AG09319 (cell line): ENCODE measurements at regions not wholly inside any gene's neighbourhood (a gene's known extent, or its start where the extent isn't known, plus 50 kb on each side); places are given as distances from the start of the nearest gene placed in this dataset.

Source experiments
- DNase-seq: peaks from one replicate; pipeline ENCODE4 v3.0.0-alpha.2; 2010; ENCODE audit warnings: low read depth; ENCODE audit errors: extremely low read depth
- TF ChIP-seq, protein P1 (sequence below): IDR thresholded peaks from 2 replicates; pipeline ENCODE4 v1.5.1; 2011; ENCODE audit warnings: low read depth, mild to moderate bottlenecking, inconsistent platforms, low read length, moderate library complexity

DNA sequence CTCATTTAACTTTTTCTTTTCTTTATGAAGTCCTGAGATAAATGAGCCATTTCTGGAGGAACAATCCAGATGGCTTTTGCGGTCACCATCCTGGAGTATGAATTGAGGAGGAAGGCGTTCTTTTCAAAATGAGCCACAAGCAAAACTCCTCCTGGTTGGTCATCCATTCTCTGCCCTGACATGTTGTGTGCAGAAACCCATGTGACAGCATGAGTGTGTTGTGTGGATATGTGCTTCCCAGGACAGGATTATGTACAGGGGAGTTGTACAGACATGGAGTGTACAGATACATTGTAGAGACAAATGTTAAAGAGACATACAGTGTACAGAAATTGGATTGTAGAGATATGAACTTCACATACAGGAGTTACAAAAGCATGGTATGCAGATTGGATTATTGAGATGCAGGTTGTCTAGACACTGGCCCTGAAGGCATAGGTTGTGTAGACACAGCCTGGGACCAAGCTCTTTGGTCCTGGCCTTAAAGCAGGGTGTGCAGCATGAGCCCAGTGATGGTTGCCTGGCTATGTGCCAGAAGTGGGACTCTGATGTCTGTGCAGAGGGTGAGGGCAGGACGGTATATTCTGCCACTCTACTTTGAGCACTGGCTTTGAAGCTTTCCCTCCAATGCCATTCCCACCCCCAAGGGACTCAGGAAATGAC is 178.5 kb upstream of the ZBED5 start:
- no peak for DNase-seq
- TF ChIP-seq, protein P1, sequence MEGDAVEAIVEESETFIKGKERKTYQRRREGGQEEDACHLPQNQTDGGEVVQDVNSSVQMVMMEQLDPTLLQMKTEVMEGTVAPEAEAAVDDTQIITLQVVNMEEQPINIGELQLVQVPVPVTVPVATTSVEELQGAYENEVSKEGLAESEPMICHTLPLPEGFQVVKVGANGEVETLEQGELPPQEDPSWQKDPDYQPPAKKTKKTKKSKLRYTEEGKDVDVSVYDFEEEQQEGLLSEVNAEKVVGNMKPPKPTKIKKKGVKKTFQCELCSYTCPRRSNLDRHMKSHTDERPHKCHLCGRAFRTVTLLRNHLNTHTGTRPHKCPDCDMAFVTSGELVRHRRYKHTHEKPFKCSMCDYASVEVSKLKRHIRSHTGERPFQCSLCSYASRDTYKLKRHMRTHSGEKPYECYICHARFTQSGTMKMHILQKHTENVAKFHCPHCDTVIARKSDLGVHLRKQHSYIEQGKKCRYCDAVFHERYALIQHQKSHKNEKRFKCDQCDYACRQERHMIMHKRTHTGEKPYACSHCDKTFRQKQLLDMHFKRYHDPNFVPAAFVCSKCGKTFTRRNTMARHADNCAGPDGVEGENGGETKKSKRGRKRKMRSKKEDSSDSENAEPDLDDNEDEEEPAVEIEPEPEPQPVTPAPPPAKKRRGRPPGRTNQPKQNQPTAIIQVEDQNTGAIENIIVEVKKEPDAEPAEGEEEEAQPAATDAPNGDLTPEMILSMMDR, result no peak

DNA sequence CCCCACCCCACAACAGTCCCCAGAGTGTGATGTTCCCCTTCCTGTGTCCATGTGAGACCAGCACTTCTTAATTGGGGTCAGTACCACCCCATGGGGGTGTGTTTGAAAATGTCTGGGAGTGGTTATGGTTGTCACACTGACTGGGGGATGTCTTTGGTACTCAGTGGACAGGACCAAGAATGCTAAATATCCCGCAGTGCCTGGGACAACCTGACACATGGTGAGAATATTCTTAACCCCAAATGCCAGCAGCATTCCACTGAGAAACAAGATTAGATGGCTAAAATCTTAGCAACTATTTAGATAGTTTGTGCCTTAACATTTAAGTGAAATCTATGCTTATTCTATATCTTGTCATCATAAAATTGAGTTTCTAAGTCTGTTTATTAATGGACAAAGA is 177.5 kb upstream of the ZBED5 start:
- TF ChIP-seq, protein P1, result no peak
- DNase-seq, result no peak

DNA sequence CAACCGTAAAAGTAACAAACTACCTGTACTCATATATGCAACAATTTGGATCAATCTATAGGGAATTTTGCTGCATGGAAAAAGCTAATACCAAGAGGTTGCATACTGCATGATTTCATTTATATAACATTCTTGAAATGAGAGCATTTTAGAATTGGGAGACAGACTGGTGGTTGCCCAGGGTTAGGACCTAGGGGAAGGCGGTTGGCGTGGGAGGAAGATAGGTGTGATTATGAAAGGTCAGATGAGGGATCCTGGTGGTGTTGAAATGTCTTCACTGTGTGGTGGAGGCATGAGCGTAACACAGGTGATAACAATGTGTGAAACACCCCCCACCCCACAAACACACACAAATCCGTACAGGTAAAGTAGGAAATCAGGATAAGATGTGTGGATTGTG is 176.6 kb upstream of the ZBED5 start:
- TF ChIP-seq, protein P1, result no peak
- no peak for DNase-seq

DNA sequence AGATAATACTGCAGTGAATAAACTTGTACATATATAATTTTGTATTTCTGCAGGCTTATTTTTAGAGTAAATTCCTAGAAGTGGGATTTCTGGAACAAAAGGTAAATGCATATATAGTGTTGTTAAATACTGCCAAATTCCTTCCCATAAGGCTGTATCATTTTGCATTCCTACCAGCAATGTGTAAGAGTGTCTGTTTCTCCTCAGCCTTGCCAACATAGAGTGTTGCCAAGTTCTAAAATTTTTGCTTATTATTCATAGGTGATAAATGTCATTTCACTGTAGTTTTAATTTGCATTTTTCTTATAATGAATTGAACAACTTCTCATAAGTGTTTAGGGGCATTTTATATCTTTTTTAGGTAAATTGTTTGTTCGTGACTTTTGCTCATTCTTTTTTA is 174.2 kb upstream of the ZBED5 start:
- DNase-seq, result no peak
- TF ChIP-seq, protein P1, result no peak

DNA sequence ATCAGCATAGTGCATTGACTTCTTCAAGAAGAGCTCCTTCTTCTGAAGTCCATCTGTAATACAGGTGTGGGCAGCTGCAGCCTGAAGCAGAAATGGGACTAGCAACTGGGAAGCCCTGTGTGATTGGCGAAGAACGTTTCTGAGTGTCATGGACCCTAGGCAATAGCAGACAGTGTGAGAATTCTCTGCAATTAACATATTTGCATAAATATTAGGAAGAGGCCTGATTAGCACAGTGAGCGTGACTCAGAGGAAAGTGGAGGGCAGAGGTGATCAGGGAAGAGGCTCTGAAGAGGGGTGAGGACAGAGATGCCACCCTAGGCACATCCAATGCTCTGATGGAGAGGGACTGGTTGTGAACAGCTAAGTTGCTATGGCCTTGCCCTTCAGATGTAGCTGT is 171.2 kb upstream of the ZBED5 start:
- TF ChIP-seq, protein P1, result no peak
- no peak for DNase-seq

DNA sequence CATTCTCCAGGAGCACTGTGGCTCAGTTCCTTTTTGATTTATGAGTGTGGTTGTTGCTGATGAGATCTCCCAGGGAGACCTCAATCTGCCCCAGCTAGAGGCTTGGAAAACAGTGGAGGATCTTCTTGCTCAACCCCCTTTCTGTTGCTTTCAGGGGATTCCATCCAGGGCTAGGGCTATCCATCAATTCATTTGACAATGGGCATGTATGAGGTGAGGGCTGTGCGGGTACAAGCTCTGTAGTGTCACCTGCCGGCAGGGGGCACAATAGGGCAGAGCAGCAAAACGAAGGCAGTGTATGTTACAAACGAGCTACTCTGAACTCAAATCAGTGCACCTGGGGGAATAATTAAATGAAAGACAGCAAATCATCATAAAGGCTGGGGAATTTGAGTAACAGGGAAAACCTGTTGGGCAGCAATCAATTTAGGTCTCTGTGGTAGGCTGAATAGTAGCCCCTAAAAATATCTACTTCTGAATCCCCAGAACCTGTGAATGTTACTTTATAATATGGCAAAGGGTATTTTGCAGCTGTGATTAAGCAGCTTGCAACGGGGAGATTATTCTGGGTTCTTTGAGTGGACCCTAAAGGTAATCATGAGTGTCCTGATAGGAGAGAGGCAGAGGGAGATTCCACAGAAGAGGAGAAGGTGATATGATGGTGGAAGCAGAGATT is 170.3 kb upstream of the ZBED5 start:
- DNase-seq, result no peak
- TF ChIP-seq, protein P1, result peak; percentile 77

DNA sequence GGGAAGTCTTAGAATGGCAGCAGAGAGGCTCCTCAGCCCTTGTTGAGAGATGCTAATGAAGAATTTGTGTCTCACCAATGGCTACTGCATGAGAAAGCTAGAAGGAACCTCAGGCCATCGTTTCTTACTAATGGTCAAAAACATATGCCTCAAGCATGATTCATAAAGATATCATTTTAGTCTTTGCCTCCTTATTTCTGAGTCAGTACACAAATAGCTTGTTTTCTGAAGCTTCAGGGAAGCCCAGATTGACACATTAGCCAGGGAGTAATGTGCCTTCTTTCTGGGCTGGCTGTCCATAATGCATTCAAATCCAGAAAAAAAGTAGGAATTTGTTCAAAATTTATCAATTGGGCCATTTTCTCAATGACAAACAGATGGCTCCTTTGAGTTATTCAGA is 169.4 kb upstream of the ZBED5 start:
- TF ChIP-seq, protein P1, result no peak
- no peak for DNase-seq
